Activated naive CD4-positive, alpha-beta T cell treated with Interleukin-2 at 50 U/mL for 16 hours (primary cell): ENCODE measurements at regions not wholly inside any gene's neighbourhood (a gene's known extent, or its start where the extent isn't known, plus 50 kb on each side); places are given as distances from the start of the nearest gene placed in this dataset.

ENCODE experiments used
- DNase-seq: peaks from one replicate; pipeline ENCODE4 v3.0.0-alpha.2; 2020

GRCh38 chr18:38459131-38459994 is 893.8 kb upstream of the CELF4 start:
- no peak for DNase-seq

DNA sequence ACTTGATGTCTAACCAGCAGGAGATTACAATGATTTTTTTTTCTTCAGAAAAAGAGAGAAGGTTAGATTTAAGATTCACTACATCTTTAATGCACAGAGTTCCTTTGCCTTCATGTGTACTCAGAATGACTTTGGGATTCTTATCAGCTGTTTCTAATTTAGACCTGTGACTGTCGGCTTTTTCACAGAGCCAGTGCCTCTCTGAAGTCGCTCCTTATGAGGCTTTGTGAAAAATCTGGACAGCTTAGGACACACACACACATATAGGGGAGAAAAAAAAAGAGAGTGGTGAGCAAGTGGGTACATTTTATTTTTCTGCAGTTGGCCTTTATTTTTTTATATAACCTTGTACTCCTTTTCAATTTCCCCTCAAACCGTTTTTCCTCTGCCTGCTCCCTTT is 893.1 kb upstream of the CELF4 start:
- no peak for DNase-seq

DNA sequence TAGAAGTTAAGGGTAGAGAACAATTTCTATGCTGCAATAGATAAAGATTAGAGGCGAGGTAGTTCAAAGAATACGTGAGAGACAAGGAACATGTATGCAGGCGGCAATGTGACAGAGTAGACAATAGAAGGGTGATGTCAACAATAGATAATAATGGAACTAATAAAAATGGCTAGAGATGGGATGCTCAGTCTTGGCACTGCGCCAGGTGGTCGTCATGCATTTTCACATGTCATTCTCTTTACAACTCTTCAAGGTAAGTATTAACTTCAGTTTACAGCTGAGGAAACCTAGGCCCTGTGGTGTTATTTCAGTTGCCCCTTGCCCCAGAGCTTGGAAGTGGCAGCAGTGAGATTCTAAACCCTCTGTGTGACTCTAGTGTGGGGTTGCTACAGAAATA is 890.7 kb upstream of the CELF4 start:
- no peak for DNase-seq

DNA sequence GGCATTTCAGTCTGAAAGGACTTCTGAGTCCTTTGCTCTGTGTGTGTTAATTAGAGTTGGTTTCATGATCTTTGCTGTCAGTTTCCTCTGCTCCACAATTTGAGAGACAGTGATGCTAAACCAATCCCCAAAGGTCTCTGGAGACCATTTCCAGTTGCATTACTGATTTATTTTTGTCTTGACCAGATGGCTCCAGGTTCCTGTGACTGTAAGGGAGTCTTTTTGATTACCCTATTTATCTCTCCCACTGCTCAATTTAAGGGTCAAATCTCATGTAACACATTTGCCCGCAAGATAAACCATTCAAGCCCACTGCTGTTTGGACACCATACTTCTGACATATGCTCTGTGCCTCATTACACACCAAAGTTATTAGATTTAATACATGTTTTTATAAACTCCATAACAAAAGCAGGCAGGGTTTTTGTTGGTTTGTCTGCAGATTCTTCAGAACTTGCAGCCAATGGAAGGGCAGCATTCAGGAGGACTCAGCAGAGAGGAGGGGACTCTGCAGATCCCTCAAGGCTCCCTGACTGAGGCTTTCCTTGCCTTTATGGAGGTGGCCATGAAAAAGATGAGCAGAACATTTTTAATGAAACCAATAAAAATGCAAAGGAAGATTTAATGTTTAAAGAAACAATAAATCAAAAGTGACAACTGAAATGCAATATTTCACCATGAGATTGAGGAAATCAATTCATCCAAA is 889.3 kb upstream of the CELF4 start:
- DNase-seq: no peak

- DNase-seq: no peak
These were observed 888.3 kb upstream of the CELF4 start for GRCh38 chr18:38453880-38454279.

GRCh38 chr18:38450876-38451275 is 885.3 kb upstream of the CELF4 start:
- no peak for DNase-seq

GRCh38 chr18:38445804-38446145 is 880.2 kb upstream of the CELF4 start:
- DNase-seq: no peak

DNA sequence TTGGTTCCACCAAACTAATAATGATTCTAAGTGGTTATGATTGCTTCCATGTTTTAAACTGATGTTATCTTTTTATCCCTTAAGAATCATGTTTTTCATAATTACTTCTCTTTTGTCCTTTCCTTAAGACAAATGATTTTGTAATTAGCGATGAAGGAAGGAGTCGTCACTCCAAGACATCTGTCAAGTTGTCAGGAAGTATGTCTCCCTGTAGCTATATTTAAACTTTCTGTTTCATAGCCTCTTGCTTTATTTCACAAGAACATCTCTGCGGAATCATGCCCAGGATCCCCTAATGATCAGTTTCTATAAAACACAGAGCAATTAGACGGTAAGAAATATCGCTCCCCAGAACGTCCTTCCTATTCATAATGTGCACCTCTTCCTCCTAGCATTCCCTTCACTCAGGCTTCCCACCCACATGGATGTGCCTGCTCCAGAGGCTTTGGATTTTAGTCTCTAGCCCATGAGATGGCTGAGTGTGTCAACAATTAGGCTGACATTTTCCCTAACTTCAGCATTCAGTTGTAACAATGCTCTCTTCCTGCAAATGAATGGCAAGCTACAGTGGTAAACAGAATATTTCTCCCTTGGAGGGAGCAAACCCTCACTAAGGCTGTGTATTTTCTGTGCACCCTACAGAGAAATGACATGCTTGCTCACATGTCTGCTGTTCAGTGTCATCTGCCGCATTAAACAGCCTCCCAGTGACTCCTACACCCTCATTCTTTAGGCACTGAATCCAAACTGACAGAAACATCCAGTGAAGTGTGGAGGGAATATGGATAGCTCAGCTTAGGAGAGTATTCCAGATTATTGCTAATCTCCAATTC is 879.6 kb upstream of the CELF4 start:
- no peak for DNase-seq

DNA sequence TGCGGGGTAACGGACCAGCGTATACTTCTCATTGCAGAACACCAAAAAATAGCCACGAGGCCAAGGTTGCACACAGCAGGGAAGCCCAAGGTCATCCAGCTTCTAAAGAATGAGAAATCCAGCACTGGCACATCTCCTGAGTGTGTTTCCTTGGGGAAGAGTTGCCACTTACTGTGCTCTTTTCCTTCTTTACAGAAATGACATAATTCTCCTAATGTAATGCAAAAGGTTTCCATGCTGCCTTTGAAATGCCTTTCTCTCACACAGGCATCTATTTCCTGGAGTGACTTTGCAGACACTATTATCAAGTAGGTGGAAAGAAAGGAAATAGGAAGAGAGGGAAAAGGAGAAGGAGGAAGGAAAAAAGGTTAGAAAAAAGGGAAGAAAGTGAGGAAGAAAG is 862.1 kb upstream of the CELF4 start:
- DNase-seq: no peak

DNA sequence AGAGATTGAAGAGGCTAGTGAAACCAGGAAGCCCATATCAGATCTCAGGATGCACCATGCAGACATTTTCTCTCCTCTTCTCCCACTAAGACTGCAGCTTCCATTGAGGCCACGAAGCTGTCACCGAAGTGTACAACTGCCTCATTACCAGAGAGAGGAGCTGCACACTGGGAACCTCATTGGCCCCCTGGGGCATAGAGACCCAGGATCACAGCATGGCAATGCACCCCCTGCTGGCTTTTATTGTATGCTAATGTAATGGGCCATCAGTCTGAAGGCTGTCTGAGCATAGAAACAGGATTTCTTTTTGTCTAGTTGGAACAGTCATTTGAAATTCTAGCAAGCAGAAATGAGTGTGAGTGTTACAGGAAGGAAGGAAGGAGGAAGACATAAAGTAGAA is 861.6 kb upstream of the CELF4 start:
- DNase-seq: no peak

DNA sequence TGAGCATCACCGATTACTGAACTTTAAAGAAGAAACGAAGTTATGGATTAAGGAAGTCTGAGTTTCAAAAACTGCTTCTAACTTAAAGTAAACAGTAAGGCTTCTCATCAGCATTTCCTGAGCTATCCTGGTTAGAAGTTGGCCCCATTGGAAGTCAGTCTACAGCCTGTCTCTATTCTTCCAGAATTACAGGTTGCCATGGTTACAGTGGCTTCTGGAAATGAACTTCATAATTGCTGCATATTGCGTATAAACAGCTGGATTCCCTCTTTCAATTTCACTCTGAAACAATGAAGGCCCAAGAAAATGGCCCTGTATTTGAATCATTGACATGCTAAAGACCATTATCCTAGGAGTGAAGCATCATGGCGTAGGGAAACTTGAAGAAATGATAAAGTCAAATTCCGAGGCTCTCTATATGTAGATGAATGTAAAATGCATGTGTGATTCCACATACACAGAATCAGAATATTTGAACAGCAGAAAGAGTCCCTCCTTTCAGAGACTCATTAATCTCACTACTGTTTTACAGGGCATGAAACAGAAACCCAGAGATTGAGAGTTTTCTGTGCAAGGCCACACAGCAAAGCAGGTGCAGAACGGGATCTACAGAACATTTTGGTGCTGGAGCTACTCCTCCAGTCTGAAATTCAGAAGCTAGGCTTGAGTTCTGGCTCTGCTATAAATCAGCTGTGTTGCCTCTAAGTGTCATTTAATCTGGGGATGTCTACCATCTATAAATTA is 856.4 kb upstream of the CELF4 start:
- DNase-seq: no peak

DNA sequence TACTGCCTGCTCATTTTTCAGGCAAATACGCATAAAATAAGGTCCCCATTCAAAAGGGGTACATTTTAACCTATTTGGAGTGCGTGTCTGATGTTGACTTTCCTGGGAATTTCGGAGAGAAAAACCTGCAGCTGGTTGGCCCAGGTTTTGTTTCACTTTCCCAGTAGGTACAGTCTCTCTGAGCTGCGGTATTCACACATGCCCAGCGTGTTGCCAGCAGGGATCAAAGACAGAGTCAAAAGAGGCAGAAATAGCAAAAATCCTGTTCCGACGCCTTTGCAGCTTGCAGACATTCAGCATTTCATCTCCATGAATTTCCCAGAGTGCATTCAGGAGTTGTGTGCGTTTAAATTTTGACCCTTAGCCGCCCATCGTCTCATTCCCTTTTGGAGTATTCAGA is 855.4 kb upstream of the CELF4 start:
- no peak for DNase-seq

GRCh38 chr18:38420611-38421010 is 855.0 kb upstream of the CELF4 start:
- no peak for DNase-seq

DNA sequence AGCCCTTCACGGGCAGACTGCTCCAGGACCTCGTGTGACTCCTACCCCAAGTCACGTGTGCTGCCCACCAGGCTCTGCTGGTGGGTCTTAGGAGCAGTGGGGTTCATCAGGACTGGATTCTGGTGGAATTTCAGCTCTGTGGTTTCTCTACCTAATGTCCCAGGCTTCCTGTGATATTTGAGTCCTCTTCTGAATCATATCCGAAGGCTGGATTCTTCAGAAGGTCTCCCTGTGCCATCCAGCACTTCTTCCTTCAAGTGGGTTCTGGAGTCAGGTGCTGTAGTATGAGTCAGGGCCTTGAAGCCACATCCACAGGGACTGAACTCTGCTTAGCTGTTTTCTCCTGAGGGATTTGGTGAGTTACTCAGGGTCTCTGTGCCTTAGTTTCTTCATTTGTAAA is 850.2 kb upstream of the CELF4 start:
- DNase-seq: no peak

DNA sequence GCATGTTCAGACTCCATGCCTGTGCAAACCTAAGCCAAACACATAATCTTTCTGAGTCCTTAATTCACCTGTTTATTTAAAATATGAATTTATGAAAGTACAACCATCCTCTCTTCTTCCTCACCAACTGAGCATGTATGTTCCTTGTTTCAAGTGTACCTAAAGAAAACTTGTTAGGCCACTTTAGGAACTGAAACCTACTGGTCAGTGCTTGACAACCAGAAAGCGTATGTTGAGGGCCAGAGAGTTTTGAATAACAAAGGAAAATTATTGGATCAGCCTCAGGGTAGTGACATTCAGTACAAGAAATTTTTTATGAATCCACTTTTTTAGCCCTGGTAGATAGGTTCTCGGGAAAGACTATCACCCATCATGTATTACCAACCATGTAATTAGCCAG is 847.6 kb upstream of the CELF4 start:
- no peak for DNase-seq

DNA sequence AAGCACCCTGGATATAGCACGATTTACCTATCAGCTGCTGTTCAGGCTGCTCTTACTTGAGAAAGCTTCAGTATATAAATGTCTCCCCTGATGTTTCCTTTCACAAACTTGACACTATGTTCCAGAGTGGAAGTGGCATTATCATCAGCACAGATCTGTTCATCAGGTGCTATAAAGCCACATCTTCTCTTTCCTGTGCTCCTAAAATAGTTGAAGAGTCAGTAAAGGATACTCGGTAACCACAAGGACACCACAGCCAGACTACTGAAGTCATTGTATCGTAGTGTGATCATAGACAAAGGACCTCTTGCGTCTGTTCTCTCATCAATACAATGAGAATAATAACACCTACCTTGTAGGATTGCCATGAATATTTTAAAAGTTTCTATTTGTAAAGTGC is 841.0 kb upstream of the CELF4 start:
- DNase-seq: no peak

- DNase-seq: no peak
These were observed 836.9 kb upstream of the CELF4 start for GRCh38 chr18:38402509-38402908.

- DNase-seq: no peak
These were observed 831.5 kb upstream of the CELF4 start for GRCh38 chr18:38397094-38397493.

DNA sequence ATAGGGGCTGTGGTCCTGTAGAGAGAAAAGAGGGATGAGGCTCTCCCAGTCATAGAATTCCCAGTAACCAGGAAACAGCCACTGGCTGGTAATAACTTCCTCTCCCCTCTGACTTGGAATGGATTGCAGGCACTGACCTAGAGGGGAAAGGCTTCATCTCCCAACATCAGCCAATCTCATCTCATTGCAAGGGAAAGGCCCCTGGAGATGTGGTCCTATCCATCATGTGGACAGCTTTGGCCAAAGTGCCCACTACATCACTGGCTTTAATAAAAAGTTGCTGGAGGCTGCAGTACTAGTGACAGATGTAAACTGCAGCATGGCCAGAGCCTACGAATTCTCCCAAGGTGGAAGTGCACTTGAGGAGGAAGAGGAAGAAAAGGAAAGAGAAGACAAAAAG is 820.5 kb upstream of the CELF4 start:
- no peak for DNase-seq

- DNase-seq: no peak
These were observed 804.4 kb upstream of the CELF4 start for GRCh38 chr18:38369772-38370690.

DNA sequence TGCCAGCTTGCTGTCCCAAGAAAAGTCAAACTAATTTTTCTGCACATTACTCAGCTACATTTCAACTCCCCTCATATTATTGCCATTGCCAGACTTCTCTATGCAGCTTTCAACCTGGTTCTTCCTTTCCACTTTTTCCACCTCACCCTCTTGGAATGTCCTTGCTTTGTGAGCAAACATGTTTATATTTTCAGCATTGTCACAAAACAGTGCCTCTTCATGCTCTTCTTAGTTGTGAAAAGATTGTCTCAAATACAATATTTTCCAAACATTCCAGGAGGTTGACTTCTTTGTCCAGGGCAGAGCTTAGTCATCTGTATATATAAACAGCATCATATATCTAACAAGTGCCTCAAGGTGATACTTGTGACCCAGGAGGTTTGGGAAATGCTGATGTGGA is 803.3 kb upstream of the CELF4 start:
- DNase-seq: no peak

GRCh38 chr18:38368246-38368645 is 802.6 kb upstream of the CELF4 start:
- no peak for DNase-seq
